KMS-11 (cell line): ENCODE measurements at regions not wholly inside any gene's neighbourhood (a gene's known extent, or its start where the extent isn't known, plus 50 kb on each side); places are given as distances from the start of the nearest gene placed in this dataset.
A peak's percentile ranks its signal among the peaks of the same experiment; 100 is the strongest.
"Not testable (repeated sequence)": the region's sequence is repeated elsewhere in the genome, so short reads cannot be mapped to it uniquely, and the experiment has no call there.

ENCODE experiments used
- H2AFZ ChIP-seq: fragments of 200-600 bp; sonication (generic); 2 replicates; pipeline ENCODE4 v1.6.1; 2016; ENCODE audit warnings: antibody characterized with exemption, mixed run types, low read depth
- H3K27ac ChIP-seq: fragments of 200-600 bp; sonication (generic); 2 replicates; pipeline ENCODE4 v1.6.1; 2016; ENCODE audit warnings: mild to moderate bottlenecking, mixed run types
- H3K27me3 ChIP-seq: fragments of 200-600 bp; sonication (generic); 2 replicates; pipeline ENCODE4 v1.6.1; 2017; ENCODE audit warnings: mild to moderate bottlenecking, low read depth, mixed run types, moderate library complexity; ENCODE audit not compliant: insufficient read depth
- H3K36me3 ChIP-seq: fragments of 200-600 bp; sonication (generic); 2 replicates; pipeline ENCODE4 v1.6.1; 2017; ENCODE audit warnings: mild to moderate bottlenecking, mixed run types; ENCODE audit not compliant: insufficient read depth
- H3K4me1 ChIP-seq: fragments of 200-600 bp; sonication (generic); 2 replicates; pipeline ENCODE4 v1.6.1; 2016; ENCODE audit warnings: mild to moderate bottlenecking, low read depth, mixed run types; ENCODE audit not compliant: poor library complexity, severe bottlenecking
- H3K4me2 ChIP-seq: fragments of 200-600 bp; sonication (generic); 2 replicates; pipeline ENCODE4 v1.7.0; 2016; ENCODE audit warnings: mild to moderate bottlenecking, mixed run types
- H3K4me3 ChIP-seq: fragments of 200-600 bp; sonication (generic); IDR thresholded peaks from 2 replicates; pipeline ENCODE4 v1.6.1; 2017; ENCODE audit warnings: low read depth, low read length, mixed read lengths; ENCODE audit not compliant: insufficient read depth
- H3K79me2 ChIP-seq: fragments of 200-600 bp; sonication (generic); 2 replicates; pipeline ENCODE4 v1.6.1; 2016; ENCODE audit warnings: low read depth, mixed run types; ENCODE audit not compliant: insufficient read depth
- H3K9ac ChIP-seq: fragments of 200-600 bp; sonication (generic); 2 replicates; pipeline ENCODE4 v1.6.1; 2016; ENCODE audit warnings: mild to moderate bottlenecking, mixed run types
- H4K20me1 ChIP-seq: fragments of 200-600 bp; sonication (generic); 2 replicates; pipeline ENCODE4 v1.6.1; 2016; ENCODE audit warnings: mild to moderate bottlenecking, mixed run types; ENCODE audit not compliant: insufficient read depth
- CTCF ChIP-seq: fragments of 200-600 bp; sonication (generic); conservative IDR thresholded peaks from 2 replicates; pipeline ENCODE4 v1.6.1; 2017; ENCODE audit warnings: low read depth, mild to moderate bottlenecking, antibody characterized with exemption, low read length, moderate library complexity, mixed read lengths

GRCh38 chr2:199554026-199554425, 96.3 kb upstream of the SATB2 start:
- H3K36me3 ChIP-seq, result no peaks in the 10 kb centered on the region
- H2AFZ ChIP-seq, result no peak overlapping the region
- no peaks in the 10 kb centered on the region for H3K79me2 ChIP-seq
- H3K9ac ChIP-seq, result no peak overlapping the region
- TF ChIP-seq CTCF, result no peak
- H4K20me1 ChIP-seq, result no peaks in the 10 kb centered on the region
- no peak overlapping the region for H3K4me3 ChIP-seq
- no peaks in the 10 kb centered on the region for H3K4me1 ChIP-seq
- H3K4me2 ChIP-seq, result no peak overlapping the region
- no peaks in the 10 kb centered on the region for H3K27me3 ChIP-seq
- no peak overlapping the region for H3K27ac ChIP-seq

GRCh38 chr2:199552141-199552540, 94.4 kb upstream of the SATB2 start:
- Histone ChIP-seq H3K4me3 (no peak overlapping the region), H3K4me1 (peaks cover 1% of the 10 kb centered on the region), H4K20me1 (no peaks in the 10 kb centered on the region), H3K4me2 (no peak overlapping the region), H3K36me3 (no peaks in the 10 kb centered on the region), H3K27ac (no peak overlapping the region), H2AFZ (no peak overlapping the region), H3K9ac (no peak overlapping the region), H3K27me3 (no peaks in the 10 kb centered on the region), H3K79me2 (no peaks in the 10 kb centered on the region)
- no peak for TF ChIP-seq CTCF

- H3K36me3 ChIP-seq, result no peaks in the 10 kb centered on the region
- no peaks in the 10 kb centered on the region for H4K20me1 ChIP-seq
- no peak overlapping the region for H3K4me2 ChIP-seq
- peaks cover 12% of the 10 kb centered on the region for H3K4me1 ChIP-seq
- TF ChIP-seq CTCF, result no peak
- H3K27ac ChIP-seq, result no peak overlapping the region
- no peak overlapping the region for H3K9ac ChIP-seq
- no peak overlapping the region for H3K4me3 ChIP-seq
- no peaks in the 10 kb centered on the region for H3K27me3 ChIP-seq
- H2AFZ ChIP-seq, result no peak overlapping the region
- H3K79me2 ChIP-seq, result no peaks in the 10 kb centered on the region
Observed at GRCh38 chr2:199543606-199544172, 86.0 kb upstream of the SATB2 start.

GRCh38 chr2:199535445-199536177, 77.9 kb upstream of the SATB2 start:
- H3K4me2 ChIP-seq, result peak overlapping the region; percentile 69
- H4K20me1 ChIP-seq, result no peaks in the 10 kb centered on the region
- H3K36me3 ChIP-seq, result no peaks in the 10 kb centered on the region
- no peak overlapping the region for H3K4me3 ChIP-seq
- H3K4me1 ChIP-seq, result peaks cover 26% of the 10 kb centered on the region
- no peaks in the 10 kb centered on the region for H3K27me3 ChIP-seq
- no peaks in the 10 kb centered on the region for H3K79me2 ChIP-seq
- H3K9ac ChIP-seq, result no peak overlapping the region
- no peak for TF ChIP-seq CTCF
- H2AFZ ChIP-seq, result peak overlapping the region; percentile 34; the same call in 1 of the 2 replicates
- H3K27ac ChIP-seq, result peak overlapping the region; percentile 64

GRCh38 chr2:199533873-199534272, 76.1 kb upstream of the SATB2 start:
- H3K79me2 ChIP-seq, H3K9ac ChIP-seq, H4K20me1 ChIP-seq, H3K4me3 ChIP-seq, H3K27me3 ChIP-seq, H2AFZ ChIP-seq, H3K36me3 ChIP-seq, H3K27ac ChIP-seq, H3K4me2 ChIP-seq: not testable (repeated sequence)
- H3K4me1 ChIP-seq, result peaks cover 26% of the 10 kb centered on the region
